ENCODE measurements at regions not wholly inside any gene's neighbourhood (a gene's known extent, or its start where the extent isn't known, plus 50 kb on each side); places are given as distances from the start of the nearest gene placed in this dataset.

GRCh38 chr3:7915356-7915755, 586.3 kb upstream of the LMCD1 start:
- no peak for DNase-seq

GRCh38 chr3:7917443-7918151, 584.0 kb upstream of the LMCD1 start:
- no peak for DNase-seq

- no peak for DNase-seq
Observed at GRCh38 chr3:7920211-7920610, 581.4 kb upstream of the LMCD1 start.

- no peak for DNase-seq
Observed at GRCh38 chr3:7924228-7924627, 577.4 kb upstream of the LMCD1 start.

- DNase-seq: no peak
Observed at GRCh38 chr3:7927015-7927414, 574.6 kb upstream of the LMCD1 start.

GRCh38 chr3:7927864-7928263, 573.8 kb upstream of the LMCD1 start:
- no peak for DNase-seq

- no peak for DNase-seq
Observed at GRCh38 chr3:7929319-7929889, 572.2 kb upstream of the LMCD1 start.

GRCh38 chr3:7934362-7934761, 567.3 kb upstream of the LMCD1 start:
- no peak for DNase-seq

- DNase-seq: no peak
Observed at GRCh38 chr3:7947930-7948329, 553.7 kb upstream of the LMCD1 start.

GRCh38 chr3:7950890-7951289, 550.7 kb upstream of the LMCD1 start:
- peak; percentile 56 for DNase-seq

GRCh38 chr3:7953449-7954014, 548.1 kb upstream of the LMCD1 start:
- DNase-seq: peak; percentile 29

- DNase-seq: no peak
Observed at GRCh38 chr3:7957024-7957423, 544.6 kb upstream of the LMCD1 start.

- no peak for DNase-seq
Observed at GRCh38 chr3:7959094-7959493, 542.5 kb upstream of the LMCD1 start.

GRCh38 chr3:7960601-7961000, 541.0 kb upstream of the LMCD1 start:
- no peak for DNase-seq

- DNase-seq: no peak
Observed at GRCh38 chr3:7962301-7962700, 539.3 kb upstream of the LMCD1 start.

- DNase-seq: no peak
Observed at GRCh38 chr3:7964899-7965298, 536.7 kb upstream of the LMCD1 start.

GRCh38 chr3:7973006-7973405, 528.6 kb upstream of the LMCD1 start:
- no peak for DNase-seq

- DNase-seq: no peak
Observed at GRCh38 chr3:7977245-7978086, 524.2 kb upstream of the LMCD1 start.

GRCh38 chr3:7978087-7978422, 523.6 kb upstream of the LMCD1 start:
- DNase-seq: no peak

- no peak for DNase-seq
Observed at GRCh38 chr3:7982126-7982525, 519.5 kb upstream of the LMCD1 start.

GRCh38 chr3:7999384-7999783, 502.2 kb upstream of the LMCD1 start:
- no peak for DNase-seq

GRCh38 chr3:8001307-8001706, 500.3 kb upstream of the LMCD1 start:
- no peak for DNase-seq

- DNase-seq: no peak
Observed at GRCh38 chr3:8001712-8002111, 499.9 kb upstream of the LMCD1 start.

- DNase-seq: no peak
Observed at GRCh38 chr3:8011902-8012301, 489.7 kb upstream of the LMCD1 start.

Measured in NCI-H2029 (cell line).